ENCODE measurements at regions not wholly inside any gene's neighbourhood (a gene's known extent, or its start where the extent isn't known, plus 50 kb on each side); places are given as distances from the start of the nearest gene placed in this dataset.

DNA sequence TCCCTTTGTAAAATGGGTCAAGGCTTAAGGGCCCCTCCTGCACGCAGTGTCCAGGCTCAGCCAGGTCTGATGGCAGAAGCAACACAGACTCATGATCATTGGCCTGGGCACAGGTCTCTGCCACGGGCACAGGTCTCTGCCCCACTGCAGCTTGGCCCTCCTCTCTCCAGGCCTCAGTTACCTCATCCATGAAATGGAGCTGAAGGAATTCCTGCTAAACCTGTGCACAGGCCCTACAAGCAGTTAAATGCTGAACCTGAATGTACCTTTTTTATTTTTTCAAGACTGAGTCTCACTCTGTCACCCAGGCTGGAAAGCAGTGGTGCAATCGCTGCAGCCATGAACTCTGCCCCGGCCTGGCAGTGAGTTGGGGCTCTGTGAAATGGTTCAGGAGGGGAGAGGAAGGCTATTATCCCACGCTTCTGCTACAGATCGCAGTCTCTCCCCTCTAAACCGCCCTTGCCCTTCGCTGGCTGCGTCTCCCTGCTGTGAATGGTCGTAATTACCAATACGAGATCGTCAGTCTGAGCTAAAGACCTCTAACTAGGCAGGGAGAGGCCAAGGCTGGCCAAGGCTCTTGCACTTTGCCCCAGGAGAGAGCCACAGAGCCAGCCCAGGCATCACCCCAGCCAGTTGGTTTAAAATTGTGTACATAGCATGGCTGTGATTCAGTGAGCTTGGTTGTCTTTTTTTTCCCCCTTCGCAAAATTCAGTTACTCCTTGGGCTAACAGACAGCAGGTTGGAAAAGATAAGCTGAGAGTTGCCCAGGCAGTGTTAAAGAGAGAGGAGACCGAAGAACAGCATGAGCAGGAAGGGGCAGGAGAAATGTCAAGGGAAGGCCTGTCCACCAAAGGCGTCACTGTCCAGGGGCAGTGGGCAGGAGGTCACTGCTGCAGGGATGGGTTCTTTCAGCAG, 93.0 kb upstream of the KCTD7 start:
- Histone ChIP-seq H3K9ac (ENCODE audit: low read depth, low read length) (no peak overlapping the region), H3K4me1 (ENCODE audit: control insufficient read depth, insufficient read depth, low read length) (peaks cover 7% of the 10 kb centered on the region), H4K5ac (ENCODE audit: low read depth, low read length) (no peak overlapping the region), H3K9me3 (ENCODE audit: control insufficient read depth, insufficient read depth, low read length) (no peaks in the 10 kb centered on the region), H2BK15ac (ENCODE audit: low read depth, low read length) (no peak overlapping the region), H3K14ac (replicated peaks; ENCODE audit: low read depth, low read length) (no peak overlapping the region), H3K18ac (ENCODE audit: low read depth, low read length) (no peak overlapping the region), H4K8ac (ENCODE audit: low read depth in 2 of 2, low read length in 2 of 2) (no peak overlapping the region), H2AK5ac (ENCODE audit: low read depth, low read length) (no peak overlapping the region), H2AFZ (replicated peaks; ENCODE audit: low read length, poor library complexity) (no peak overlapping the region), H3K4me2 (ENCODE audit: low read depth, low read length) (0 out of 2 replicates have a peak overlapping the region, but pooled peaks have one; percentile 7), H3K23ac (ENCODE audit: low read depth, low read length) (no peak overlapping the region), H4K91ac (ENCODE audit: insufficient read depth, low read depth, low read length) (no peak overlapping the region), H3K56ac (ENCODE audit: extremely low read depth, insufficient read depth, low read length) (no peak overlapping the region), H2AK9ac (replicated peaks; ENCODE audit: low read depth, low read length, poor library complexity) (peak overlapping the region; percentile 16), H3K4me3 (ENCODE audit: insufficient read depth, low read depth, low read length) (no peak overlapping the region), H2BK120ac (ENCODE audit: low read depth, low read length) (no peak overlapping the region), H2BK20ac (ENCODE audit: low read depth, low read length) (no peak overlapping the region), H3K79me1 (ENCODE audit: low read depth in 1 of 2, low read length in 2 of 2) (peaks cover 11 to 42% of the 10 kb centered on the region in 2 experiments), H3K27me3 (ENCODE audit: control insufficient read depth, insufficient read depth, low read length) (no peaks in the 10 kb centered on the region), H3K27ac (ENCODE audit: insufficient read depth, low read length) (peak overlapping the region; percentile 3; the same call in 1 of the 2 replicates), H4K20me1 (ENCODE audit: insufficient read depth, low read length) (no peaks in the 10 kb centered on the region), H3K9me1 (ENCODE audit: insufficient read depth, low read length) (peaks cover 6% of the 10 kb centered on the region), H3K4ac (ENCODE audit: low read depth, low read length) (no peak overlapping the region), H2BK5ac (ENCODE audit: low read depth, low read length, poor library complexity, severe bottlenecking) (no peak overlapping the region), H3K36me3 (ENCODE audit: control insufficient read depth, insufficient read depth, low read length) (peaks cover 7% of the 10 kb centered on the region; the same call in 1 of the 2 replicates)
- no TSS peak for BruUV-seq (replicated peaks)
- ChIA-PET POLR2A (ENCODE audit: unreplicated experiment) (no interaction called here), CTCF (no interaction called here)
- in situ Hi-C loops (cut with MboI; ENCODE audit: low sequenced_read_pairs), result no loop called here
- dilution Hi-C loops (cut with HindIII; ENCODE audit: low sequenced_read_pairs, unreplicated experiment), result no loop called here
- TF ChIP-seq NFE2L2 (IDR thresholded peaks at IDR 0.05; ENCODE audit: low read depth, low read length), result no peak
- 90% methylated on average over 5 of the region's 15 CpGs; no CpG with 5 or more reads in 1 of the 2 experiments for WGBS, 2 experiments (ENCODE audit: extremely low coverage in 2 of 2, insufficient read length in 1 of 2)
- DNase-seq, result no peak
- peak; percentile 82 for ATAC-seq (ENCODE audit: low read depth)
- intact Hi-C loops (cut with micrococcal nuclease), result no loop called here
